Erythroblast (primary cell): ENCODE measurements at regions not wholly inside any gene's neighbourhood (a gene's known extent, or its start where the extent isn't known, plus 50 kb on each side); places are given as distances from the start of the nearest gene placed in this dataset.

Experiments used
- GATA1 ChIP-seq: IDR thresholded peaks from 2 replicates; pipeline ENCODE4 v1.6.1; 2011; ENCODE audit warnings: low read depth, mild to moderate bottlenecking, control low read depth, low read length, moderate library complexity
- POLR2A ChIP-seq: IDR thresholded peaks from 2 replicates; pipeline ENCODE4 v1.6.1; 2011; ENCODE audit warnings: mild to moderate bottlenecking, low read length

DNA sequence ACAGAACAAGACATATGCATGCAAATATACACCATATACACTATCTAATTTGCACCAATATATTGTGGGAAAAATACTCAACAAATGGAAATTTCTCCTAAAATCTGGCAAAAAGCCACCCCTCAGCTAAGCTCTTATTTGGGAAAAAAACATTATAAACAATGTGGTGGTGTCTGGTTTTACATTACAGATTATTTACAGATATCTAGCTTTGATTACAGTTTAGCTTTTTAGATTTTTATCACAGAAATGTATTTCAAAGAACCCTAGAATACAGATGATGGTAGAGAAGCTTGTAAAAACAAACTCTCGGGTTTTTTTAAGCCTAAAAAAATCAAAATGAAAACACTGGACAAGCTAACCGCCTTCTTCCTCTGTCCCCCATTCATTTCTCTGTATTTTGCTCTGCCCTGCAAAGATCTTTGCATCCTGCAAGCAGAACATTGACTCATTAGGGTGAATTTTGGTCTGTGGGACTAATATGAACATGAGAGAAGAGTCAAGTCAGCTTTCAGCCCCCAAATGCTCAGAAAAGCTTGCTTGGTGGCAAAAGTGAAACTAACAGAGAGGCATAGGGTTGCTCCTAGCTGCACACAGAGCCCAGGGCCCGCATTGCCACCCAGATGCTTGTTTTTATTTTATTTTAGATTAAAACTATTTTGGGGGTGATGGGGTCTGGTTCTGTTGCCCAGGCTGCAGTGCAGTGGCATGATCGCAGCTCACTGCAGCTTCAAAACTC is 88.8 kb upstream of the LYZL1 start:
- no peak for TF ChIP-seq POLR2A
- no peak for TF ChIP-seq GATA1
